ENCODE measurements at regions not wholly inside any gene's neighbourhood (a gene's known extent, or its start where the extent isn't known, plus 50 kb on each side); places are given as distances from the start of the nearest gene placed in this dataset.

DNA sequence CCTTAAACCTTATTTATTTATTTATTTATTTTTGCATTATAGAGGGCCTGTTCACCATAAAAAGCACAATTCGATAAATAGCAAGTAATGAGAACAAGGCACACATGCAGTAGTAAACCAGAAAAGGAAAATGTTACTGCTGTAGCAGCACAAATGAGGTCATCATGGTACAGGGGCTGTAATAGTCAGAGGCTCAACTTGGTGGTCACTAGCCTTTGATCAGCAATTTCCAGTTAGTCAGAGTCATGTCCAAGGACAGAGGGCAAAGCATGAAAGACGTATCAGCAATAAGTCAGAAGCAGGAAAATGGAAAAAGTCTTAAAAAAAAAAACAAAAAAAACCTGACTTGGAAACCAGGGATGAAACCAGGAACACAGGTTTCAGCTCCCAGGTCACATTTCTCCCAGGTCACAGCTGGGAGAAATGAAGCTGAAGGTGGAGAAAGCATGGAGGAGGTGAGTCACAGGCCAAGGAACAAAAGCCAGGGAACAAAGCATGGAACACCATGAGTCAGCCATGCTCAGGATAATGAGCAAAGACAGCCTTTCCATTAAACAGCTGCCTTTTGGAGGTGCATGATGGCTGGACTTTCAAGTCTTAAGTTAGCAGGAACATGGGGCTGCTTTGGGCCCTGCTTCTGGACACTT, 556.3 kb downstream of the LTN1 start:
- TF ChIP-seq, protein P1, sequence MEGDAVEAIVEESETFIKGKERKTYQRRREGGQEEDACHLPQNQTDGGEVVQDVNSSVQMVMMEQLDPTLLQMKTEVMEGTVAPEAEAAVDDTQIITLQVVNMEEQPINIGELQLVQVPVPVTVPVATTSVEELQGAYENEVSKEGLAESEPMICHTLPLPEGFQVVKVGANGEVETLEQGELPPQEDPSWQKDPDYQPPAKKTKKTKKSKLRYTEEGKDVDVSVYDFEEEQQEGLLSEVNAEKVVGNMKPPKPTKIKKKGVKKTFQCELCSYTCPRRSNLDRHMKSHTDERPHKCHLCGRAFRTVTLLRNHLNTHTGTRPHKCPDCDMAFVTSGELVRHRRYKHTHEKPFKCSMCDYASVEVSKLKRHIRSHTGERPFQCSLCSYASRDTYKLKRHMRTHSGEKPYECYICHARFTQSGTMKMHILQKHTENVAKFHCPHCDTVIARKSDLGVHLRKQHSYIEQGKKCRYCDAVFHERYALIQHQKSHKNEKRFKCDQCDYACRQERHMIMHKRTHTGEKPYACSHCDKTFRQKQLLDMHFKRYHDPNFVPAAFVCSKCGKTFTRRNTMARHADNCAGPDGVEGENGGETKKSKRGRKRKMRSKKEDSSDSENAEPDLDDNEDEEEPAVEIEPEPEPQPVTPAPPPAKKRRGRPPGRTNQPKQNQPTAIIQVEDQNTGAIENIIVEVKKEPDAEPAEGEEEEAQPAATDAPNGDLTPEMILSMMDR (IDR thresholded peaks at IDR 0.05) = no peak
- TF ChIP-seq, protein P2, sequence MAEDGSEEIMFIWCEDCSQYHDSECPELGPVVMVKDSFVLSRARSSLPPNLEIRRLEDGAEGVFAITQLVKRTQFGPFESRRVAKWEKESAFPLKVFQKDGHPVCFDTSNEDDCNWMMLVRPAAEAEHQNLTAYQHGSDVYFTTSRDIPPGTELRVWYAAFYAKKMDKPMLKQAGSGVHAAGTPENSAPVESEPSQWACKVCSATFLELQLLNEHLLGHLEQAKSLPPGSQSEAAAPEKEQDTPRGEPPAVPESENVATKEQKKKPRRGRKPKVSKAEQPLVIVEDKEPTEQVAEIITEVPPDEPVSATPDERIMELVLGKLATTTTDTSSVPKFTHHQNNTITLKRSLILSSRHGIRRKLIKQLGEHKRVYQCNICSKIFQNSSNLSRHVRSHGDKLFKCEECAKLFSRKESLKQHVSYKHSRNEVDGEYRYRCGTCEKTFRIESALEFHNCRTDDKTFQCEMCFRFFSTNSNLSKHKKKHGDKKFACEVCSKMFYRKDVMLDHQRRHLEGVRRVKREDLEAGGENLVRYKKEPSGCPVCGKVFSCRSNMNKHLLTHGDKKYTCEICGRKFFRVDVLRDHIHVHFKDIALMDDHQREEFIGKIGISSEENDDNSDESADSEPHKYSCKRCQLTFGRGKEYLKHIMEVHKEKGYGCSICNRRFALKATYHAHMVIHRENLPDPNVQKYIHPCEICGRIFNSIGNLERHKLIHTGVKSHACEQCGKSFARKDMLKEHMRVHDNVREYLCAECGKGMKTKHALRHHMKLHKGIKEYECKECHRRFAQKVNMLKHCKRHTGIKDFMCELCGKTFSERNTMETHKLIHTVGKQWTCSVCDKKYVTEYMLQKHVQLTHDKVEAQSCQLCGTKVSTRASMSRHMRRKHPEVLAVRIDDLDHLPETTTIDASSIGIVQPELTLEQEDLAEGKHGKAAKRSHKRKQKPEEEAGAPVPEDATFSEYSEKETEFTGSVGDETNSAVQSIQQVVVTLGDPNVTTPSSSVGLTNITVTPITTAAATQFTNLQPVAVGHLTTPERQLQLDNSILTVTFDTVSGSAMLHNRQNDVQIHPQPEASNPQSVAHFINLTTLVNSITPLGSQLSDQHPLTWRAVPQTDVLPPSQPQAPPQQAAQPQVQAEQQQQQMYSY (CRISPR knock-in tag; IDR thresholded peaks at IDR 0.05) = no peak
- TF ChIP-seq ZNF232 (CRISPR knock-in tag; IDR thresholded peaks at IDR 0.05) (no peak), JUN (CRISPR knock-in tag; IDR thresholded peaks at IDR 0.05) (no peak), ZNF138 (CRISPR knock-in tag; conservative IDR thresholded peaks at IDR 0.05) (no peak), ZNF423 (CRISPR knock-in tag; IDR thresholded peaks at IDR 0.05) (no peak), ZNF121 (CRISPR knock-in tag; IDR thresholded peaks at IDR 0.05) (no peak), CREB1 (CRISPR knock-in tag; IDR thresholded peaks at IDR 0.05) (no peak)
- TF ChIP-seq, protein P3, sequence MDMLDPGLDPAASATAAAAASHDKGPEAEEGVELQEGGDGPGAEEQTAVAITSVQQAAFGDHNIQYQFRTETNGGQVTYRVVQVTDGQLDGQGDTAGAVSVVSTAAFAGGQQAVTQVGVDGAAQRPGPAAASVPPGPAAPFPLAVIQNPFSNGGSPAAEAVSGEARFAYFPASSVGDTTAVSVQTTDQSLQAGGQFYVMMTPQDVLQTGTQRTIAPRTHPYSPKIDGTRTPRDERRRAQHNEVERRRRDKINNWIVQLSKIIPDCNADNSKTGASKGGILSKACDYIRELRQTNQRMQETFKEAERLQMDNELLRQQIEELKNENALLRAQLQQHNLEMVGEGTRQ (CRISPR knock-in tag; IDR thresholded peaks at IDR 0.05) = no peak
- TF ChIP-seq, protein P4, sequence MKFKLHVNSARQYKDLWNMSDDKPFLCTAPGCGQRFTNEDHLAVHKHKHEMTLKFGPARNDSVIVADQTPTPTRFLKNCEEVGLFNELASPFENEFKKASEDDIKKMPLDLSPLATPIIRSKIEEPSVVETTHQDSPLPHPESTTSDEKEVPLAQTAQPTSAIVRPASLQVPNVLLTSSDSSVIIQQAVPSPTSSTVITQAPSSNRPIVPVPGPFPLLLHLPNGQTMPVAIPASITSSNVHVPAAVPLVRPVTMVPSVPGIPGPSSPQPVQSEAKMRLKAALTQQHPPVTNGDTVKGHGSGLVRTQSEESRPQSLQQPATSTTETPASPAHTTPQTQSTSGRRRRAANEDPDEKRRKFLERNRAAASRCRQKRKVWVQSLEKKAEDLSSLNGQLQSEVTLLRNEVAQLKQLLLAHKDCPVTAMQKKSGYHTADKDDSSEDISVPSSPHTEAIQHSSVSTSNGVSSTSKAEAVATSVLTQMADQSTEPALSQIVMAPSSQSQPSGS (CRISPR knock-in tag; IDR thresholded peaks at IDR 0.05; ENCODE audit: borderline replicate concordance, low read depth) = no peak
- TF ChIP-seq, protein P5, sequence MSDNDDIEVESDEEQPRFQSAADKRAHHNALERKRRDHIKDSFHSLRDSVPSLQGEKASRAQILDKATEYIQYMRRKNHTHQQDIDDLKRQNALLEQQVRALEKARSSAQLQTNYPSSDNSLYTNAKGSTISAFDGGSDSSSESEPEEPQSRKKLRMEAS (CRISPR knock-in tag; IDR thresholded peaks at IDR 0.05) = no peak
